Liver (tissue), 8 donors: ENCODE measurements at regions not wholly inside any gene's neighbourhood (a gene's known extent, or its start where the extent isn't known, plus 50 kb on each side); places are given as distances from the start of the nearest gene placed in this dataset.

Source experiments
- DNase-seq: peaks from one replicate; pipeline ENCODE4 v3.0.0-alpha.2; 2017; ENCODE audit warnings: low spot score
- H3K27ac ChIP-seq, 2 donors: one replicate each; pipeline ENCODE4 v1.7.0; 2013; ENCODE audit warnings: inconsistent platforms in 2 of 2, low read length in 2 of 2, control low read depth in 1 of 2, low read depth in 1 of 2, mild to moderate bottlenecking in 1 of 2
- H3K27me3 ChIP-seq, 4 donors: one replicate each; pipeline versions ENCODE4 v1.6.1 to v1.7.0; 2013; ENCODE audit warnings: low read length in 3 of 4, inconsistent platforms in 1 of 4, mild to moderate bottlenecking in 1 of 4, moderate library complexity in 1 of 4; ENCODE audit not compliant: control insufficient read depth in 4 of 4, insufficient read depth in 4 of 4
- H3K36me3 ChIP-seq, 4 donors: one replicate each; pipeline versions ENCODE4 v1.6.1 to v1.7.0; 2013; ENCODE audit warnings: low read length in 3 of 4, mild to moderate bottlenecking in 3 of 4, low read depth in 1 of 4, moderate library complexity in 1 of 4; ENCODE audit not compliant: control insufficient read depth in 4 of 4, insufficient read depth in 3 of 4
- H3K4me1 ChIP-seq, 4 donors: one replicate each; pipeline versions ENCODE4 v1.6.1 to v1.7.0; 2013; ENCODE audit warnings: low read length in 3 of 4, mild to moderate bottlenecking in 3 of 4, moderate library complexity in 1 of 4; ENCODE audit not compliant: control insufficient read depth in 4 of 4, insufficient read depth in 4 of 4
- H3K4me3 ChIP-seq, 3 donors: one replicate each; pipeline versions ENCODE4 v1.6.1 to v1.7.0; 2013; ENCODE audit warnings: low read length in 3 of 3, control low read depth in 1 of 3, low read depth in 1 of 3, mild to moderate bottlenecking in 1 of 3
- H3K9ac ChIP-seq, 2 donors: one replicate each; pipeline ENCODE4 v1.7.0; 2013; ENCODE audit warnings: low read length in 2 of 2, mild to moderate bottlenecking in 2 of 2, moderate library complexity in 2 of 2, control low read depth in 1 of 2, low read depth in 1 of 2
- H3K9me3 ChIP-seq, 4 donors: one replicate each; pipeline versions ENCODE4 v1.6.1 to v1.7.0; 2013; ENCODE audit warnings: low read length in 3 of 4; ENCODE audit not compliant: control insufficient read depth in 4 of 4
- ATF3 ChIP-seq: IDR thresholded peaks from 2 replicates; pipeline ENCODE4 v1.6.1; 2016; ENCODE audit warnings: antibody characterized with exemption
- CTCF ChIP-seq: fragments of 150-350 bp; IDR thresholded peaks from 2 replicates; pipeline ENCODE4 v1.5.1; 2017; ENCODE audit warnings: improper control_type of control experiment, low read depth, low read length; ENCODE audit not compliant: missing input control
- FOXA1 ChIP-seq: IDR thresholded peaks from 2 replicates; pipeline ENCODE4 v1.6.1; 2016; ENCODE audit warnings: antibody characterized with exemption
- GABPA ChIP-seq, 2 donors: IDR thresholded peaks in 1 of 2; conservative IDR thresholded peaks in 1 of 2; 2 replicates each; pipeline ENCODE4 v1.6.1; 2016; ENCODE audit warnings: antibody characterized with exemption in 2 of 2, mild to moderate bottlenecking in 1 of 2, moderate library complexity in 1 of 2
- HNF4A ChIP-seq, 2 donors: conservative IDR thresholded peaks; 2 replicates each; pipeline ENCODE4 v1.6.1; 2016; ENCODE audit warnings: antibody characterized with exemption in 2 of 2, mild to moderate bottlenecking in 2 of 2
- HNF4G ChIP-seq: IDR thresholded peaks from 2 replicates; pipeline ENCODE4 v1.6.1; 2016; ENCODE audit warnings: antibody characterized with exemption
- JUND ChIP-seq, 2 donors: IDR thresholded peaks; 2 replicates each; pipeline ENCODE4 v1.6.1; 2016; ENCODE audit warnings: antibody characterized with exemption in 2 of 2
- MAX ChIP-seq: IDR thresholded peaks from 2 replicates; pipeline ENCODE4 v1.6.1; 2016; ENCODE audit warnings: antibody characterized with exemption
- NR2F2 ChIP-seq: IDR thresholded peaks from 2 replicates; pipeline ENCODE4 v1.6.1; 2016; ENCODE audit warnings: antibody characterized with exemption
- REST ChIP-seq: IDR thresholded peaks from 2 replicates; pipeline ENCODE4 v1.6.1; 2016; ENCODE audit warnings: antibody characterized with exemption, mild to moderate bottlenecking
- RXRA ChIP-seq, 2 donors: IDR thresholded peaks; 2 replicates each; pipeline ENCODE4 v1.6.1; 2017 to 2018; ENCODE audit warnings: antibody characterized with exemption in 2 of 2, mild to moderate bottlenecking in 1 of 2
- SP1 ChIP-seq: IDR thresholded peaks from 2 replicates; pipeline ENCODE4 v1.6.1; 2018; ENCODE audit warnings: antibody characterized with exemption, mild to moderate bottlenecking
- TAF1 ChIP-seq: conservative IDR thresholded peaks from 2 replicates; pipeline ENCODE4 v1.6.1; 2016; ENCODE audit warnings: antibody characterized with exemption, mild to moderate bottlenecking
- YY1 ChIP-seq: IDR thresholded peaks from 2 replicates; pipeline ENCODE4 v1.6.1; 2016; ENCODE audit warnings: antibody characterized with exemption, mild to moderate bottlenecking
- ZBTB33 ChIP-seq: IDR thresholded peaks from 2 replicates; pipeline ENCODE4 v1.6.1; 2016; ENCODE audit warnings: antibody characterized with exemption
- WGBS: extraction: QIAGEN DNeasy Blood & Tissue Kit; methylation state at CpG from one replicate; pipeline ENCODE4 v1.1.7; 2013; 5-methylcytosine and 5-hydroxymethylcytosine counted together
- donor health status: healthy.
- donor health status: healthy.
- donor health status: healthy.
- donor health status: healthy.
- donor health status: healthy.

- no peaks in the 10 kb centered on the region for H3K27me3 ChIP-seq
- H3K9me3 ChIP-seq, result no peaks in the 10 kb centered on the region
- no peak for DNase-seq
- H3K36me3 ChIP-seq, result no peaks in the 10 kb centered on the region
- H3K9ac ChIP-seq, result no peak overlapping the region
- peaks cover 0 to 4% (median 0%) of the 10 kb centered on the region in 4 donors for H3K4me1 ChIP-seq
- no peak overlapping the region for H3K27ac ChIP-seq
- 26% methylated on average over 2 of the region's 2 CpGs for WGBS
- TF ChIP-seq HNF4A (conservative IDR thresholded peaks at IDR 0.05), result peak; percentile 8 to 43
- no peak for TF ChIP-seq MAX
- TF ChIP-seq NR2F2, result no peak
- no peak for TF ChIP-seq HNF4G
- peak in 1 of 2 donors; percentile 42 for TF ChIP-seq JUND (IDR thresholded peaks at IDR 0.05)
- peak; percentile 29 to 70 for TF ChIP-seq RXRA (IDR thresholded peaks at IDR 0.05)
- no peak for TF ChIP-seq SP1
- TF ChIP-seq REST, result no peak
- peak; percentile 43 for TF ChIP-seq YY1
- TF ChIP-seq ATF3, result no peak
- no peak for TF ChIP-seq FOXA1
- no peak for TF ChIP-seq TAF1
- no peak overlapping the region for H3K4me3 ChIP-seq
These were observed 143.2 kb downstream of the RAP2B start for GRCh38 chr3:153305189-153305588.

GRCh38 chr3:153311541-153311940, 149.5 kb downstream of the RAP2B start:
- H3K4me1 ChIP-seq, result no peaks in the 10 kb centered on the region
- peaks cover 0 to 5% (median 0%) of the 10 kb centered on the region in 4 donors for H3K9me3 ChIP-seq
- H3K27me3 ChIP-seq, result no peaks in the 10 kb centered on the region
- no peak overlapping the region for H3K27ac ChIP-seq
- TF ChIP-seq NR2F2 (no peak), JUND (IDR thresholded peaks at IDR 0.05) (no peak), YY1 (no peak), ZBTB33 (no peak), CTCF (no peak), FOXA1 (no peak), RXRA (IDR thresholded peaks at IDR 0.05) (no peak), REST (no peak), MAX (no peak), ATF3 (no peak), GABPA (IDR thresholded peaks at IDR 0.05 in 1 of 2, conservative IDR thresholded peaks at IDR 0.05 in 1 of 2) (no peak)
- H3K4me3 ChIP-seq, result no peak overlapping the region
- no peak overlapping the region for H3K9ac ChIP-seq
- no peak for DNase-seq
- no peaks in the 10 kb centered on the region for H3K36me3 ChIP-seq
- whole genome bisulfite sequencing, result 80% methylated on average over 1 of the region's 1 CpG
